ENCODE measurements at regions not wholly inside any gene's neighbourhood (a gene's known extent, or its start where the extent isn't known, plus 50 kb on each side); places are given as distances from the start of the nearest gene placed in this dataset.

DNA sequence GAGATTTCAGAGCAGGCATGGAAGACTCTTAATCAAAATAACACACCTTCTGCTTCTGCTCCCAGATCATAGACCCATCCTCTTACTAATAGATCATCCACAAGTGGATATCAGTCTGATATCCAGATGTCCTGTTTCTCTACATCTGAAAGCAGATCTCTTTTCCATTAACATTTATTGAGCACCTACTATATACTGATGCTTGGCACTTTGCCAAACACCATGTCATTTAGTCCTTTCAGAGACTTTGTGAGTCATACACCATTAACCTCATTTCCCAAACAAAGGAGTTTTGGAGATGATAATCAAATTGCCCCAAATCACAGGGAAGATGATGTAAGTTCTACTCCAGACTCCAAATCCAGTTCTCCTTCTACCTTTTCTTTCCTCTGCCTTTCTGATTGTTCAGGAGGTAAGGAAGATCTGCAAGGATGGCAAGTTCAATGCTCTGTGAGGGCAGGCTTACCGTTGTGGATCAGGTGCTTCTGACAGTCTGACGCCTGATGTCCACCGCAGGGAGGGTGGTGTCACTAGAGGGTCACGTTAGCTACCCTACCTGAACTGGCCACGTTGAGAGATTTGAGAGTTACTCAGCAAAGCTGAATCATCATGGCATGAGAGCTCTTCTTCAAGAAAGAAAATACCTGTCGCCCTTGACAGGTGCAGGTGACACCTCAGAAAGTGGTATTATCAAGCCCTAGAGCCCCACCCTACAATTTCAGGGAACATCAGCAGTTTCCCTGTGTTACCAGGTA, 269.6 kb upstream of the ZMIZ1 start:
- Histone ChIP-seq H3K4me3 (ENCODE audit: low read depth in 2 of 2, low read length in 1 of 2) (no peak overlapping the region), H3K4me1 (ENCODE audit: control insufficient read depth in 1 of 2, insufficient read depth in 2 of 2, low read depth in 1 of 2, low read length in 1 of 2) (peaks cover 6 to 47% of the 10 kb centered on the region in 2 experiments), H3K9me3 (no peaks in the 10 kb centered on the region), H3K79me2 (ENCODE audit: insufficient read depth) (no peaks in the 10 kb centered on the region), H3K9me2 (no peaks in the 10 kb centered on the region), H3K4me2 (no peak overlapping the region), H3K9ac (no peak overlapping the region), H3K27me3 (ENCODE audit: insufficient read depth) (no peaks in the 10 kb centered on the region), H3K36me3 (replicated peaks in 1 of 2; ENCODE audit: control insufficient read depth in 1 of 2, insufficient read depth in 2 of 2, low read length in 1 of 2) (no peaks in the 10 kb centered on the region), H2AFZ (ENCODE audit: low read depth) (no peak overlapping the region), H3K27ac (ENCODE audit: low read depth in 2 of 2, low read length in 1 of 2) (no peak overlapping the region; a peak in 1 of 4 replicates), H3F3A (replicated peaks; ENCODE audit: insufficient read depth) (peaks cover 3% of the 10 kb centered on the region), H4K20me1 (ENCODE audit: insufficient read depth) (no peaks in the 10 kb centered on the region)
- no peak for DNase-seq
- ChIA-PET POLR2A (no interaction called here), CTCF (no interaction called here)
- 80% methylated on average over 6 of the region's 6 CpGs for WGBS (ENCODE audit: low lambda C conversion rate)
- TF ChIP-seq NFIC (IDR thresholded peaks at IDR 0.05; ENCODE audit: borderline replicate concordance) (peak; percentile 65), RAD21 (IDR thresholded peaks at IDR 0.05; ENCODE audit: low read length) (no peak), SIN3A (IDR thresholded peaks at IDR 0.05; ENCODE audit: borderline replicate concordance, low read depth, low read length) (no peak)

DNA sequence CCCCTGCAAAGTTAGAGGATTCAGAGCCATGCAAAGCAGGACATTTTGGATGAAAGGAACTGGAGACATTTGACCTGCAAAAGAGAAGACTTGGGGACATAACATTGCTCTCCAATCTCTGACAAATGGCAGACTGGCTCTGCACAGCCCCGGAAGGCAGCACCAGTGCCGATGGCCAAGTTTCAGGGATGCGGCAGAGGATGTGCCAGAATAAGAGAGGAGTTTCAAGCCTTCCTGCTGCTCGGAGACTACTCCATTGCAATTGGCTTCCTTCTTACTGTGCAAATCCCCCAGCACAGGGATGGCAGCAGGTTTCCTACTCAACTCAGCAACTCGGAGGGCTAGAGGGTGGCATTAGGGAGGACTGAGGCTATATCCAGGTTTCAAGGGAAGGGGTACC, 268.8 kb upstream of the ZMIZ1 start:
- POLR2A ChIA-PET: no interaction called here
- no peaks in the 10 kb centered on the region for H3K36me3 ChIP-seq (replicated peaks in 1 of 2; ENCODE audit: control insufficient read depth in 1 of 2, insufficient read depth in 2 of 2, low read length in 1 of 2)
- no peak for DNase-seq
- no peaks in the 10 kb centered on the region for H3K9me2 ChIP-seq
- 75% methylated on average over 5 of the region's 5 CpGs for WGBS (ENCODE audit: low lambda C conversion rate)
- H3K27me3 ChIP-seq (ENCODE audit: insufficient read depth): no peaks in the 10 kb centered on the region
- no peak overlapping the region for H2AFZ ChIP-seq (ENCODE audit: low read depth)
- CTCF ChIA-PET: interaction anchor here (0.6 kb wide), 1 partner anchor 395 kb away, joined by 4 read pairs; no protein-coding TSS in a partner anchor
- H3K4me1 ChIP-seq (ENCODE audit: control insufficient read depth in 1 of 2, insufficient read depth in 2 of 2, low read depth in 1 of 2, low read length in 1 of 2): peaks cover 14 to 56% of the 10 kb centered on the region in 2 experiments
- H3K9me3 ChIP-seq: no peaks in the 10 kb centered on the region
- H3K9ac ChIP-seq: no peak overlapping the region
- no peaks in the 10 kb centered on the region for H4K20me1 ChIP-seq (ENCODE audit: insufficient read depth)
- peaks cover 10% of the 10 kb centered on the region for H3F3A ChIP-seq (replicated peaks; ENCODE audit: insufficient read depth)
- TF ChIP-seq YY1 (IDR thresholded peaks at IDR 0.05; ENCODE audit: low read depth) (no peak), RXRA (IDR thresholded peaks at IDR 0.05; ENCODE audit: borderline replicate concordance, low read depth) (no peak), USF2 (IDR thresholded peaks at IDR 0.05; ENCODE audit: borderline replicate concordance, low read depth, low read length) (no peak), EP300 (IDR thresholded peaks at IDR 0.05; ENCODE audit: borderline replicate concordance in 1 of 2, low read depth in 1 of 2, low read length in 1 of 2) (no peak), MEF2A (IDR thresholded peaks at IDR 0.05; ENCODE audit: borderline replicate concordance, low read depth) (no peak), NFIC (IDR thresholded peaks at IDR 0.05; ENCODE audit: borderline replicate concordance) (no peak), GABPA (IDR thresholded peaks at IDR 0.05; ENCODE audit: low read depth) (no peak), EZH2phosphoT487 (IDR thresholded peaks at IDR 0.05; ENCODE audit: borderline replicate concordance, low read depth) (no peak), TCF12 (IDR thresholded peaks at IDR 0.05) (no peak), TAF1 (IDR thresholded peaks at IDR 0.05; ENCODE audit: borderline replicate concordance, low read depth, low read length) (no peak), FOXJ3 (CRISPR knock-in tag; IDR thresholded peaks at IDR 0.05) (no peak), FOSL2 (IDR thresholded peaks at IDR 0.05; ENCODE audit: borderline replicate concordance, low read depth) (no peak), IRF3 (IDR thresholded peaks at IDR 0.05; ENCODE audit: low read depth, low read length) (no peak), RFX5 (IDR thresholded peaks at IDR 0.05; ENCODE audit: low read length) (no peak), POLR2AphosphoS5 (IDR thresholded peaks at IDR 0.05; ENCODE audit: low read depth, low read length) (no peak), JUND (IDR thresholded peaks at IDR 0.05) (no peak)
- TF ChIP-seq, protein P1, sequence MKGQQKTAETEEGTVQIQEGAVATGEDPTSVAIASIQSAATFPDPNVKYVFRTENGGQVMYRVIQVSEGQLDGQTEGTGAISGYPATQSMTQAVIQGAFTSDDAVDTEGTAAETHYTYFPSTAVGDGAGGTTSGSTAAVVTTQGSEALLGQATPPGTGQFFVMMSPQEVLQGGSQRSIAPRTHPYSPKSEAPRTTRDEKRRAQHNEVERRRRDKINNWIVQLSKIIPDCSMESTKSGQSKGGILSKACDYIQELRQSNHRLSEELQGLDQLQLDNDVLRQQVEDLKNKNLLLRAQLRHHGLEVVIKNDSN (IDR thresholded peaks at IDR 0.05; ENCODE audit: borderline replicate concordance, low read depth): no peak
- TF ChIP-seq, protein P2, sequence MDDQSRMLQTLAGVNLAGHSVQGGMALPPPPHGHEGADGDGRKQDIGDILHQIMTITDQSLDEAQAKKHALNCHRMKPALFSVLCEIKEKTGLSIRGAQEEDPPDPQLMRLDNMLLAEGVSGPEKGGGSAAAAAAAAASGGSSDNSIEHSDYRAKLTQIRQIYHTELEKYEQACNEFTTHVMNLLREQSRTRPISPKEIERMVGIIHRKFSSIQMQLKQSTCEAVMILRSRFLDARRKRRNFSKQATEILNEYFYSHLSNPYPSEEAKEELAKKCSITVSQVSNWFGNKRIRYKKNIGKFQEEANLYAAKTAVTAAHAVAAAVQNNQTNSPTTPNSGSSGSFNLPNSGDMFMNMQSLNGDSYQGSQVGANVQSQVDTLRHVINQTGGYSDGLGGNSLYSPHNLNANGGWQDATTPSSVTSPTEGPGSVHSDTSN (IDR thresholded peaks at IDR 0.05): no peak
- no peak overlapping the region for H3K27ac ChIP-seq (ENCODE audit: low read depth in 2 of 2, low read length in 1 of 2)
- no peaks in the 10 kb centered on the region for H3K79me2 ChIP-seq (ENCODE audit: insufficient read depth)
- no peak overlapping the region for H3K4me3 ChIP-seq (ENCODE audit: low read depth in 2 of 2, low read length in 1 of 2)
- H3K4me2 ChIP-seq: no peak overlapping the region
